CD14-positive monocyte (primary cell): ENCODE measurements at regions not wholly inside any gene's neighbourhood (a gene's known extent, or its start where the extent isn't known, plus 50 kb on each side); places are given as distances from the start of the nearest gene placed in this dataset.
A peak's percentile ranks its signal among the peaks of the same experiment; 100 is the strongest.

Source experiments
- DNase-seq, 3 donors: peaks; one replicate each; pipeline ENCODE4 v3.0.0-alpha.2; 2011 to 2022
- H2AFZ ChIP-seq: 2 replicates; pipeline ENCODE4 v1.6.0; 2012; ENCODE audit warnings: mild to moderate bottlenecking, low read depth, low read length, inconsistent platforms; ENCODE audit not compliant: insufficient read depth, poor library complexity, severe bottlenecking
- H3K27ac ChIP-seq, 2 donors: 1 replicate in 1 of 2; 2 replicates in 1 of 2; pipeline ENCODE4 v1.5.1; 2012 to 2013; ENCODE audit warnings: low read length in 2 of 2, control low read depth in 1 of 2, inconsistent platforms in 1 of 2, low read depth in 1 of 2, mild to moderate bottlenecking in 1 of 2
- H3K27me3 ChIP-seq, 2 donors: one replicate each; pipeline versions ENCODE4 v1.6.0 to v1.6.1; 2011 to 2013; ENCODE audit warnings: low read length in 2 of 2; ENCODE audit not compliant: control insufficient read depth in 2 of 2, insufficient read depth in 2 of 2
- H3K36me3 ChIP-seq, 2 donors: replicated peaks in 1 of 2; 1 replicate in 1 of 2; 2 replicates in 1 of 2; pipeline versions ENCODE4 v1.5.1 to v1.6.1; 2012 to 2013; ENCODE audit warnings: low read length in 2 of 2, control low read depth in 1 of 2, inconsistent platforms in 1 of 2, mild to moderate bottlenecking in 1 of 2; ENCODE audit not compliant: insufficient read depth in 2 of 2, control insufficient read depth in 1 of 2
- H3K4me1 ChIP-seq, 2 donors: 1 replicate in 1 of 2; 2 replicates in 1 of 2; pipeline versions ENCODE4 v1.5.1 to v1.6.1; 2012 to 2013; ENCODE audit warnings: low read length in 2 of 2, control low read depth in 1 of 2, inconsistent platforms in 1 of 2, mild to moderate bottlenecking in 1 of 2, moderate library complexity in 1 of 2; ENCODE audit not compliant: insufficient read depth in 2 of 2, control insufficient read depth in 1 of 2
- H3K4me2 ChIP-seq: replicated peaks from 2 replicates; pipeline ENCODE3; 2012; ENCODE audit warnings: low read length, moderate library complexity, mild to moderate bottlenecking; ENCODE audit not compliant: poor library complexity, severe bottlenecking; ENCODE audit errors: extremely low read depth
- H3K4me3 ChIP-seq, 3 experiments: fragments of 200-600 bp in 1 of 3; sonication (generic) in 1 of 3; replicated peaks in 1 of 3; 1 replicate in 2 of 3; 2 replicates in 1 of 3; pipeline ENCODE4 v1.5.1; 2011 to 2013; ENCODE audit warnings: low read length in 3 of 3, mild to moderate bottlenecking in 3 of 3, control low read depth in 2 of 3, low read depth in 2 of 3, inconsistent platforms in 1 of 3, moderate library complexity in 1 of 3
- H3K79me2 ChIP-seq: 2 replicates; pipeline ENCODE4 v1.6.0; 2012; ENCODE audit warnings: mild to moderate bottlenecking, control low read depth, inconsistent platforms, low read length, moderate library complexity; ENCODE audit not compliant: insufficient read depth
- H3K9ac ChIP-seq: 2 replicates; pipeline ENCODE4 v1.6.0; 2017; ENCODE audit warnings: low read length, mild to moderate bottlenecking; ENCODE audit not compliant: insufficient read depth, poor library complexity, severe bottlenecking
- H3K9me3 ChIP-seq, 2 donors: replicated peaks in 1 of 2; 1 replicate in 1 of 2; 2 replicates in 1 of 2; pipeline versions ENCODE4 v1.5.1 to v1.6.1; 2012 to 2013; ENCODE audit warnings: low read length in 2 of 2, control low read depth in 1 of 2; ENCODE audit not compliant: control insufficient read depth in 1 of 2, insufficient read depth in 1 of 2
- H4K20me1 ChIP-seq: 2 replicates; pipeline ENCODE4 v1.6.0; 2012; ENCODE audit warnings: mild to moderate bottlenecking, low read length, control low read depth, moderate library complexity; ENCODE audit not compliant: insufficient read depth
- H3K27ac Mint-ChIP-seq, 7 donors: one replicate each; pipeline ENCODE4 v1.8.0; 2020; ENCODE audit warnings: mild to moderate bottlenecking in 7 of 7, mixed read lengths in 7 of 7, moderate library complexity in 6 of 7, inconsistent platforms in 2 of 7
- H3K27me3 Mint-ChIP-seq, 3 donors: one replicate each; pipeline ENCODE4 v1.8.0; 2021 to 2022; ENCODE audit warnings: low read depth in 3 of 3, mild to moderate bottlenecking in 3 of 3, mixed read lengths in 3 of 3, moderate library complexity in 3 of 3, inconsistent platforms in 1 of 3
- H3K36me3 Mint-ChIP-seq, 2 donors: one replicate each; pipeline ENCODE4 v1.8.0; 2020; ENCODE audit warnings: mixed read lengths in 2 of 2, inconsistent platforms in 1 of 2, mild to moderate bottlenecking in 1 of 2
- H3K4me1 Mint-ChIP-seq: one replicate; pipeline ENCODE4 v1.8.0; 2020; ENCODE audit warnings: mild to moderate bottlenecking, mixed read lengths
- H3K4me3 Mint-ChIP-seq, 2 donors: one replicate each; pipeline ENCODE4 v1.8.0; 2020; ENCODE audit warnings: mild to moderate bottlenecking in 2 of 2, mixed read lengths in 2 of 2, moderate library complexity in 1 of 2
- H3K9me3 Mint-ChIP-seq, 7 donors: one replicate each; pipeline ENCODE4 v1.8.0; 2020 to 2022; ENCODE audit warnings: mixed read lengths in 7 of 7, mild to moderate bottlenecking in 6 of 7, moderate library complexity in 6 of 7, inconsistent platforms in 2 of 7
- CTCF ChIP-seq: fragments of 200-600 bp; IDR thresholded peaks from one replicate; pipeline ENCODE4 v1.8.0; 2022; ENCODE audit warnings: antibody characterized with exemption, mild to moderate bottlenecking
- WGBS: methylation state at CpG from one replicate; pipeline ENCODE4 v1.1.5; 2013; ENCODE audit warnings: missing lambda C conversion rate; ENCODE audit not compliant: insufficient coverage; 5-methylcytosine and 5-hydroxymethylcytosine counted together
- intact Hi-C, 2 donors: fragments of 100-400 bp; cut with micrococcal nuclease; formaldehyde crosslinking; loops; one replicate each; pipeline versions ENCODE4 v1.15.0 to v1.15.1; 2023

- Mint-ChIP-seq H3K27me3 (peaks cover 5 to 11% (median 10%) of the 10 kb centered on the region in 3 donors), H3K4me1 (peaks cover 15% of the 10 kb centered on the region), H3K4me3 (no peak overlapping the region), H3K27ac (peak overlapping the region in 1 of 7 donors; percentile 6), H3K9me3 (no peaks in the 10 kb centered on the region), H3K36me3 (no peaks in the 10 kb centered on the region)
- peak; percentile 8 for TF ChIP-seq CTCF
- Histone ChIP-seq H2AFZ (no peak overlapping the region), H3K79me2 (no peaks in the 10 kb centered on the region), H4K20me1 (no peaks in the 10 kb centered on the region), H3K4me1 (peaks cover 8 to 9% of the 10 kb centered on the region in 2 donors), H3K4me2 (no peak overlapping the region), H3K9ac (no peak overlapping the region), H3K27ac (no peak overlapping the region), H3K9me3 (no peaks in the 10 kb centered on the region), H3K4me3 (no peak overlapping the region), H3K27me3 (peaks cover 0 to 5% of the 10 kb centered on the region in 2 donors), H3K36me3 (no peaks in the 10 kb centered on the region)
- intact Hi-C loops: no loop called here
- DNase-seq: peak in 1 of 3 donors; percentile 17
- WGBS: 81% methylated on average over 11 of the region's 11 CpGs
Measured at GRCh38 chr20:2237059-2237458, 58.7 kb upstream of the TGM3 start.

- intact Hi-C loops: no loop called here
- Histone ChIP-seq H3K9me3 (no peaks in the 10 kb centered on the region), H4K20me1 (no peaks in the 10 kb centered on the region), H3K27ac (no peak overlapping the region), H3K4me3 (no peak overlapping the region), H3K36me3 (no peaks in the 10 kb centered on the region), H3K9ac (no peak overlapping the region), H3K27me3 (peaks cover 0 to 5% of the 10 kb centered on the region in 2 donors), H2AFZ (no peak overlapping the region), H3K4me2 (no peak overlapping the region), H3K79me2 (no peaks in the 10 kb centered on the region), H3K4me1 (peaks cover 8 to 9% of the 10 kb centered on the region in 2 donors)
- no CpG with 5 or more reads among the region's 2 CpGs for WGBS
- Mint-ChIP-seq H3K36me3 (no peaks in the 10 kb centered on the region), H3K27me3 (peaks cover 11 to 15% (median 11%) of the 10 kb centered on the region in 3 donors), H3K27ac (peak overlapping the region in 2 of 7 donors; percentile 2 to 55), H3K4me1 (peaks cover 15% of the 10 kb centered on the region), H3K4me3 (no peak overlapping the region), H3K9me3 (no peaks in the 10 kb centered on the region)
- no peak for TF ChIP-seq CTCF
- DNase-seq: no peak
Measured at GRCh38 chr20:2238601-2239000, 57.2 kb upstream of the TGM3 start.
